Fibroblast of mammary gland (primary cell): ENCODE measurements at regions not wholly inside any gene's neighbourhood (a gene's known extent, or its start where the extent isn't known, plus 50 kb on each side); places are given as distances from the start of the nearest gene placed in this dataset.

Experiments
- DNase-seq: peaks from one replicate; pipeline ENCODE4 v3.0.0-alpha.2; 2010; ENCODE audit warnings: low read depth
- H3K4me3 ChIP-seq: 2 replicates; pipeline ENCODE4 v1.5.1; 2011; ENCODE audit warnings: low read depth, mild to moderate bottlenecking, low read length, moderate library complexity; ENCODE audit not compliant: control insufficient read depth
- TF ChIP-seq, protein P1 (sequence below): conservative IDR thresholded peaks from 2 replicates; pipeline ENCODE4 v1.5.1; 2011; ENCODE audit warnings: low read depth, low read length, inconsistent platforms; ENCODE audit not compliant: control insufficient read depth, insufficient read depth

DNA sequence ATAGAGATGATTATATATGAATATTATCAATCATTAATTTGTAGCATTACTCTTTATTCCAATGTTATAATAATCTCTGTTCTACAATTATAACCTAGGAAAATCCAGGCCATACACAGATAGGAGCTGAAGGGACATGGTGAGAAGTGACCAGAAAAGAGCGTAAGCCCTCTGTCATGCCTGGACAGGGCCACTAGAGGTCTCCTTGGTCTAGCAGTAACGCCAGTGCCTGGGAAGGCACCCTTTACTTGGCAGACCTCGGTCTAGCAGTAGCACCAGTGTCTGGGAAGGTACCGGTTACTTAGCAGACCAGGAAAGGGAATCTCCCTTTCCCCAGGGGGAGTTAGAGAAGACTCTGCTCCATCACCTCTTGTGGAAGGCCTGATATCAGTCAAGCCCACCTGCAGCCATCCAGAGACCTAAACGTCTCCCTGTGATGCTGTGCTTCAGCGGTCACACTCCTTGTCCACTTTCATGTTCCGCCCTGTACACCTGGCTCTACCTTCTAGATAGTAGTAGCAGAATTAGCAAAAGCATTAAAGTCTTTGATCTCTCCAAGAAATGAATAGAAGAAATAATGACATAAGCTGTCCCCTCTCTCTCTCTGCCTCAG lies 447.5 kb upstream of the FSIP2 start:
- no peak overlapping the region for H3K4me3 ChIP-seq
- peak; percentile 55 for DNase-seq
- TF ChIP-seq, protein P1, sequence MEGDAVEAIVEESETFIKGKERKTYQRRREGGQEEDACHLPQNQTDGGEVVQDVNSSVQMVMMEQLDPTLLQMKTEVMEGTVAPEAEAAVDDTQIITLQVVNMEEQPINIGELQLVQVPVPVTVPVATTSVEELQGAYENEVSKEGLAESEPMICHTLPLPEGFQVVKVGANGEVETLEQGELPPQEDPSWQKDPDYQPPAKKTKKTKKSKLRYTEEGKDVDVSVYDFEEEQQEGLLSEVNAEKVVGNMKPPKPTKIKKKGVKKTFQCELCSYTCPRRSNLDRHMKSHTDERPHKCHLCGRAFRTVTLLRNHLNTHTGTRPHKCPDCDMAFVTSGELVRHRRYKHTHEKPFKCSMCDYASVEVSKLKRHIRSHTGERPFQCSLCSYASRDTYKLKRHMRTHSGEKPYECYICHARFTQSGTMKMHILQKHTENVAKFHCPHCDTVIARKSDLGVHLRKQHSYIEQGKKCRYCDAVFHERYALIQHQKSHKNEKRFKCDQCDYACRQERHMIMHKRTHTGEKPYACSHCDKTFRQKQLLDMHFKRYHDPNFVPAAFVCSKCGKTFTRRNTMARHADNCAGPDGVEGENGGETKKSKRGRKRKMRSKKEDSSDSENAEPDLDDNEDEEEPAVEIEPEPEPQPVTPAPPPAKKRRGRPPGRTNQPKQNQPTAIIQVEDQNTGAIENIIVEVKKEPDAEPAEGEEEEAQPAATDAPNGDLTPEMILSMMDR, result peak; percentile 68

DNA sequence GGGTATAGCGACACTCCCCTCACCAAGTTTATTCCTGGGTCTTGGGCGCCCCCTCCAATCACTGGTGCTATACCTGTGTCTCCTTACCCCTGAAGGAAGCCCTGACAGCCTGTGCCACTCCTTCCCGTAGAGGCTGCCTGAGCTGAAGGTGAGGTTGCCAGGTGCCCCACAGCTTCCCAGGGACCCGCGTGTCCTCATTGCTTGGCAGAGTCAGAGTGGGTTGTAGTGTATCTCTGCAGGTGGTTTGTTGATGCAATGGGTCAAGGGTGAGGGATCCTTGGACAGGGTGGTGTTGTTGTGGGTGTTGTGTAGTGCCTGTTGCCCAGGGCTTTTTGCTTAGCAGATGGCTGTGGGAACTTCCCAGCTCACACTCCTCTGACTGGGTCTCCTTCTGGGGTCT lies 438.7 kb upstream of the FSIP2 start:
- TF ChIP-seq, protein P1, result no peak
- DNase-seq, result no peak
- no peak overlapping the region for H3K4me3 ChIP-seq

DNA sequence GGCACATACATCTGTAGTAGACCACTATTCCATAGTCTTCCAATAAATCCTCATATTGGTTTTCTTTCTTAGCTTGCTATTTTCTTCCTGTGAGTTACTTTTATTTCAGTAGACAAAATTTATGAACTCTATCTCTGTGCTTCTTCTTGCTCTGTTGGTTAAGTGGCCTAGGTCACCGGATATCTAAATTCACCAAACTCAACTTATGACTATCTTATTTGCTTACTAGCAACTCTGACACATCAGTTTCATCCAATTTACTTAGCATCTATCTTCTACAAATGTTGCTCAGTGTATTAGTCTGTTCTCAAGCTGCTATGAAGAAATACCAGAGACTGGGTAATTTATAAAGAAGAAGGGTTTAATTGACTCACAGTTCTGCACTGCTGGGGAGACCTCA lies 432.5 kb upstream of the FSIP2 start:
- H3K4me3 ChIP-seq, result no peak overlapping the region
- TF ChIP-seq, protein P1, result no peak
- no peak for DNase-seq

DNA sequence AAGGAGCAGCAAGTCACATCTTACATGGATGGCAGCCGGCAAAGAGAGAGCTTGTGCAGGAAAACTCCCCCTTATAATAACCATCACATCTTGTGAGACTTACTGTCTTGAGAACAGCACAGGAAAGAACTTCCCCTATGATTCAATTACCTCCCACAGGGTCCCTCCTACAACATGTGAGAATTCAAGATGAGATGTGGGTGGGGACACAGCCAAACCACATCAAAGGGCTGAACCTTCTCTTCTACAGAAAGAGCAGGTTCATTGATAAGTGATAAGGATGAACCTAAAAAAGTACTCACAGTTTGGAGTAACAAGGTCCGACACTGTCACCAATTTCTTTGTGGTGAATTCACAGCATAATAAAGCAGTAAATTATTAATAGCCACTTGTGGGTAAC lies 422.2 kb upstream of the FSIP2 start:
- DNase-seq, result no peak
- H3K4me3 ChIP-seq, result no peak overlapping the region
- TF ChIP-seq, protein P1, result no peak

DNA sequence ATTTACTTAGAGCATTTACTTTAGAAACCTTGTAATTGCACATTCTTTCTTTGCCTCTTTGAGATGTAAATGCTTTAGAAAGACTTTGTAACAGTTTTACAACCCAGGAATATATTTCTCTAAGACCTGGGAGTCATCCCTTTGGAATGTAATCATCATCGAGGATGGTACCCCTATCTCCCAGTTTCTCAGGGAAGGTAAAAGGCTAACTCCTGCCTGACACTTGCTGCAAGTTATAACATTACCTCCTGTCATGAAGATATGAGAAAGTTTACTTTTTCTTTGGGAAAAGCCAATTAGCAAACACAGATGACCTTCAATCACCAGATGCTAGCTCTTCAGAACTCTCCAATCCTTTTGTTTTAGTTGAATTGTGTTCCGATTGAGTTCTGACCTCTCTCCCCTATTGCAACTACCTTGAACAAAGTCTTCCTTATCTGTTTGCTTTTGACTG lies 420.3 kb upstream of the FSIP2 start:
- H3K4me3 ChIP-seq, result no peak overlapping the region
- TF ChIP-seq, protein P1, result no peak
- DNase-seq, result no peak

DNA sequence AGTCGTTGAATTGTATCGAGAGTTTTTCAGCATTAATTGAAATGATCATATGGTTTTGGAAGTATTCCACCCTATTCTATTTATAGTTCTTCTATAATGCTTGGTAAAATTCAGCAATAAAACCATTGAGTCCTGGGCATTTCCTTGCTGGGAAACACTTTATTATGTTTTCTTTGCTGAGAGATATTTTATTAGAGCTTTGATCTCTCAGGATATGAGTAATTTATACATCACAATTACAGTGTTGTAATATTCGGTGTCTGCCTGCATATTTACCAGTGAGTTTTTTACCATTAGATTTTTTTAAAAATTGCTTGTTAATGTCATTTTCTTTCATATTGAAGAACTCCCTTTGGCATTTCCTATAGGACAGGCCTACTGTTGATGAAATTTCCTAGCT lies 402.7 kb upstream of the FSIP2 start:
- TF ChIP-seq, protein P1, result no peak
- DNase-seq, result no peak
- H3K4me3 ChIP-seq, result no peak overlapping the region

DNA sequence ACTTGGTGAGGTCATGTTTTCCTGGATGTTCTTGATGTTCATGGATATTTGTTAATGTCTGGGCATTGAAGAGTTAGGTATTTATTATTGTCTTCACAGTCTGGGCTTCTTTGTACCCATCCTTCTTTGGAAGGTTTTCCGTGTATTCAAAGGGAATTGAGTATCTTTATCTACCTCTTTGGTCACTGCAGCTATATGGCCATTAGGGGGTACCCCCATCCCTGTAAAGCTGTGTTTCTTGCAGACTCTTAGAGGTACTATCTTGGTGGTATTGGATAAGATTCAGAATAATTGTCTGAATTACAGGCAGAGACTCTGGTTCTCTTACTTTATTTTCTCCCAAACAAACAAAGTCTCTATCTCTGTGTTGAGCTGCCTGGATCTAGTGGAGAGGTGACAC lies 401.6 kb upstream of the FSIP2 start:
- TF ChIP-seq, protein P1, result no peak
- H3K4me3 ChIP-seq, result no peak overlapping the region
- no peak for DNase-seq
